GM12892 (cell line): ENCODE measurements at regions not wholly inside any gene's neighbourhood (a gene's known extent, or its start where the extent isn't known, plus 50 kb on each side); places are given as distances from the start of the nearest gene placed in this dataset.
"Not testable (repeated sequence)": the region's sequence is repeated elsewhere in the genome, so short reads cannot be mapped to it uniquely, and the experiment has no call there.

ENCODE experiments used
- POLR2A ChIP-seq: IDR thresholded peaks from 2 replicates; pipeline ENCODE4 v1.6.1; 2011; ENCODE audit warnings: low read depth, low read length, control low read depth
- POLR2AphosphoS5 ChIP-seq: IDR thresholded peaks from 2 replicates; pipeline ENCODE4 v1.6.1; 2011; ENCODE audit warnings: low read depth, low read length, control low read depth
- TAF1 ChIP-seq: IDR thresholded peaks from 2 replicates; pipeline ENCODE4 v1.6.1; 2011; ENCODE audit warnings: low read depth, mild to moderate bottlenecking, control low read depth, low read length, borderline replicate concordance

- not testable (repeated sequence) for TF ChIP-seq POLR2AphosphoS5, POLR2A, TAF1
Measured at GRCh38 chr12:46905239-46905627, 79.4 kb upstream of the SLC38A4 start.
